ENCODE measurements at regions not wholly inside any gene's neighbourhood (a gene's known extent, or its start where the extent isn't known, plus 50 kb on each side); places are given as distances from the start of the nearest gene placed in this dataset.

DNA sequence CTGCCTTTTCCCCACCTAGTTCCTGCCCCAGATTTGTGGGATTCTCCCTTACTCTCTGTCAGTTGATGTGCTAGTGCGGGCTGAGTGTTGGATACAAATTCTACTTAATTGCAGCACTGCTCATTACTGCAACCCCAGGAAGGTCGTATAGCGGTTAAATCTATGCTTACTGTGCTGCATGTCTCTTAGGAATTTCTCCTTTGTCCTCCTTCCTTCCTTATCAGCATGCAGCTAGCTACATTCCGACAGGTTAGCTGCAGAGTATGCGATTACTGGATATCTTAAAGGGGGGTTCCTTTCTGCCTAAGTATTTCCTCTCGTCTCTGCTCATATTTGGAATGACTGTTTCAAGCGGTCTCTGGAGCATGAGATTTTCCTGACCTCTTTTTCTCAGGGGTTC, 662.8 kb downstream of the TLL1 start:
- TF ChIP-seq, protein P1, sequence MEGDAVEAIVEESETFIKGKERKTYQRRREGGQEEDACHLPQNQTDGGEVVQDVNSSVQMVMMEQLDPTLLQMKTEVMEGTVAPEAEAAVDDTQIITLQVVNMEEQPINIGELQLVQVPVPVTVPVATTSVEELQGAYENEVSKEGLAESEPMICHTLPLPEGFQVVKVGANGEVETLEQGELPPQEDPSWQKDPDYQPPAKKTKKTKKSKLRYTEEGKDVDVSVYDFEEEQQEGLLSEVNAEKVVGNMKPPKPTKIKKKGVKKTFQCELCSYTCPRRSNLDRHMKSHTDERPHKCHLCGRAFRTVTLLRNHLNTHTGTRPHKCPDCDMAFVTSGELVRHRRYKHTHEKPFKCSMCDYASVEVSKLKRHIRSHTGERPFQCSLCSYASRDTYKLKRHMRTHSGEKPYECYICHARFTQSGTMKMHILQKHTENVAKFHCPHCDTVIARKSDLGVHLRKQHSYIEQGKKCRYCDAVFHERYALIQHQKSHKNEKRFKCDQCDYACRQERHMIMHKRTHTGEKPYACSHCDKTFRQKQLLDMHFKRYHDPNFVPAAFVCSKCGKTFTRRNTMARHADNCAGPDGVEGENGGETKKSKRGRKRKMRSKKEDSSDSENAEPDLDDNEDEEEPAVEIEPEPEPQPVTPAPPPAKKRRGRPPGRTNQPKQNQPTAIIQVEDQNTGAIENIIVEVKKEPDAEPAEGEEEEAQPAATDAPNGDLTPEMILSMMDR (IDR thresholded peaks at IDR 0.05): no peak
- TF ChIP-seq POLR2AphosphoS5 (IDR thresholded peaks at IDR 0.05) (no peak), POLR2A (IDR thresholded peaks at IDR 0.05) (no peak), EP300 (IDR thresholded peaks at IDR 0.05; ENCODE audit: low read depth) (no peak)
